ENCODE measurements at regions not wholly inside any gene's neighbourhood (a gene's known extent, or its start where the extent isn't known, plus 50 kb on each side); places are given as distances from the start of the nearest gene placed in this dataset.
"Not testable (repeated sequence)": the region's sequence is repeated elsewhere in the genome, so short reads cannot be mapped to it uniquely, and the experiment has no call there.

DNA sequence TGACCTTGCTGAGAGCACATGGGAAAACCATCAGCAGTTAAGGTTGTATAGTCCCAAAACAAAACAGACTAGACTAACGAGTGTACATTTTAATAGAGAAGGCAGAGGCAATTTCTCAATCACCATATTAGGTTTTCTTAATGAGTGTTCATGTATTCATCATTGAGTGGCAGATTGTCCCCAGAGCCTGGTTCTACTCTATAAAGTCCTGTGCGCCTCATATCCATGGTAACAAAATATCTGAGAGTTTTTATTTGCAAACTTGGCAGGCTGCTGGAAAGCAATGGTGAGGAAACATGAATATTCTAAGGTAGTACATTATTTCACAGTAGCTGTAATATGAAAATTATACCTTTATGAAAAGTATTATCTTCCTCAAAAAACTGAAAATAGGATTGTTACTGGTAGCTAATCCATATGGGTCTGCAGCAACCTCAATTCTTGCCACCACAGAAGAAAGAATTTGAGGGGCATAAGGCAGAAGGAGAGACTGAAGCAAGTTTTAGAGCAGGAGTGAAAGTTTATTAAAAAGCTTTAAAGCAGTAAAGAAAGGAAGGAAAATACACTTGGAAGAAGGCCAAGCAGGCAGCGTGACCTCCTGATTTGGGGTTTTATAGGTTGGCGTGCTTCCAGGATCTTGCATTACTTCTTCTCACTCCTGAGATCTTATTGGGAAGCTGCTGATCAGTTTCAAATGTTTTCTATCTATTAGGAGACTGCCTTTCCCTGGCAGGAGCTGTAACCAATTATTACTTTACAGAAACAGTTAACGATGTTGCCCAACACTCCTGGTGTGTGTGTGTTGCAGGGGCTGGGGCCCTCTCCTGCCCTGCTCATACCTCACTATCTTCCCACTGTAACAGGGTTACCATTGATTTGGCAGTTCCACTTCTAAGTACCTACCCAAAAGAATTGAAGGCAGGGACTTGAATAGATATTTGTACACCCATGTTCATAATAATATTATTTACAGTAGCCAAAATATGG, 154.0 kb upstream of the NUDT4 start:
- DNase-seq: peak; percentile 13

- no peak for DNase-seq
Measured at GRCh38 chr12:93225094-93225493, 152.6 kb upstream of the NUDT4 start.

- DNase-seq: no peak
Measured at GRCh38 chr12:93226361-93226760, 151.4 kb upstream of the NUDT4 start.

GRCh38 chr12:93229494-93230325, 148.0 kb upstream of the NUDT4 start:
- DNase-seq: no peak

GRCh38 chr12:93230326-93230720, 147.4 kb upstream of the NUDT4 start:
- no peak for DNase-seq

GRCh38 chr12:93231938-93232337, 145.8 kb upstream of the NUDT4 start:
- no peak for DNase-seq

- DNase-seq: no peak
Measured at GRCh38 chr12:93234641-93235040, 143.1 kb upstream of the NUDT4 start.

GRCh38 chr12:93235881-93236280, 141.8 kb upstream of the NUDT4 start:
- DNase-seq: no peak

- no peak for DNase-seq
Measured at GRCh38 chr12:93237235-93237915, 140.3 kb upstream of the NUDT4 start.

- DNase-seq: not testable (repeated sequence)
Measured at GRCh38 chr12:93238512-93239262, 139.0 kb upstream of the NUDT4 start.

DNA sequence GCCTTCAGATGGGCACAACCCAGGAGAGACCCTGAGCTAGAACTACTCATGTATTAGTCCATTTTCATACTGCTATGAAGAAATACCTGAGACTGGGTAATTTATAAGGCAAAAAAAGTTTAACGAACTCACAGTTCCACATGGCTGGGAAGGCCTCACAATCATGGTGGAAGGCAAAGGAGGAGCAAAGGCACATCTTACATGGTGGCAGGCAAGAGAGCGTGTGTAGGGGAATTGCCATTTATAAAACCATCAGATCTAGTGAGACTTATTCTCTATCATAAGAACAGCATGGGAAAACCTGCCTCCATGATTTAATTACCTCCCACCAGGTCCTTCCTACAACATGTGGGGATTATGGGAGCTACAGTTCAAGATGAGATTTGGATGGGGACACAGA, 137.9 kb upstream of the NUDT4 start:
- DNase-seq: not testable (repeated sequence)

DNA sequence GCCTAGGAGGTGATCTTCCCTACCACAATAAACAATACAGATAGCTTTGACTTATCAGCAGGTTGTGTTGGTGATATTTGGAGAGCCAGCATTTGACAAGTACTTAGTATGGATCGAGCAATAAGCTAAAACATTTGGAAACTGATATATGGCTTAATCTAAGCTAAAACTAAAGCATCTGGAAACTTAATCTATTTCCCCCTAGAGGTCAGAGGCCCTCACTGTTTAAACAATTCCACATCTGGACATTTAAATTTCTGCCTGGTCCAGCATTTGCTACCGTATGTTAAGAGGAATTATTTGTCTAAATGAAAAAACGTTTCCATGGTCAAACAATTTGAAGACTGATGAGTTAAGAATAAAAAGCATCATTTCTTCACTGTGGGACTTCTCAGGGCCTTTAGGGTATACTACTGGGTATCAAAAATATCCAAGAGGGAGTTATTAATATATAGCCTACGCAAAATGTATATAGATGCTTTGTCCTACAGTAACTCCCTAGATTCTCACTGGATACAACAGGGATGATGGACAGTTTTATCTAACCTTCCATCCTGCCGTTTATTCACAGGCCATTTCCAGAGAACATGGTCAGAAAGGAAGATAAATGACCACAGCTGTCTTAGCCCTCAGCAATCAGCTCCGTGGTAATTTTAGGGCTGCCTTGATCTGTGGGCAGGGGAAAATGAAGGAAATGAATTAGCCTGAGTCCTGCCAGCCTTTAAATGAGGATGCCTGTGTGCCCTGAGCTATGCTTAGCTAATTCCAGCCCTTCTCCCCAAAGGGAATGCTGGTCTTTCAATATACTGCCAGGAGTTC, 135.4 kb upstream of the NUDT4 start:
- no peak for DNase-seq

DNA sequence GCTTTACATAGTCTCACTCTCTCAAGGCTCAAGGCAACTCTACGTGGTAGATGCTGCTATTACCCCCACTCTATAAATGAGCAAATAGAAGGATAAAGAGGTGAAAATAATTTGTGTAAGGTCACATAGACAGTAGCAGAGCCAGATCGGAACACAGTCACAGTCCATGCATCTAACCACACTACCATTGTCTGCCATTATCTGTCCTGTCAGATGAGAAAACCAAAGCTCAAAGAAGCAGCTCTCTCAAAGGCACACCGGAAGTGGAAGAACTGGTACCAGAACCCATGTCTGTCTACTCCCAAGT, 134.4 kb upstream of the NUDT4 start:
- DNase-seq: no peak

- DNase-seq: peak; percentile 60
Measured at GRCh38 chr12:93243689-93244513, 133.8 kb upstream of the NUDT4 start.

GRCh38 chr12:93244514-93245077, 133.1 kb upstream of the NUDT4 start:
- no peak for DNase-seq

- no peak for DNase-seq
Measured at GRCh38 chr12:93245543-93245942, 132.2 kb upstream of the NUDT4 start.

GRCh38 chr12:93247313-93247991, 130.3 kb upstream of the NUDT4 start:
- DNase-seq: no peak

DNA sequence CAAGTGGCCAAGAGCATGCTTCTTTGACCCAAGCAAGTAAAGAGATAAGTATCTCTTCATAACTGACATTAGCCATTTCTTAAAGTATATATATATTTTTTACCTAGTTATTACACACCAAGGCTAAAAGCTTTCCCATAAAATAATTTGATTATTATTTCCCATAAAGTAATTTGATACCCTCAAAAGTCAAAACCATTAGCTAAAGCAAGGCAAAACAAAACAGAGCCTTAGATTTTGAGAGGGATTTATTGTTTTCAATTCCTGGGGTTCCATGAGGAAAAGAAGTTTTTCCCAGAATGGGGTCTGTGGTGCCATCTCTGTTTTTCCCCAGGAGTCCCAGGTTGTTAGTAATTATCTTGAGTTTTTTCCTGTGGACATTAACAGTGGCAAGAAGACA, 125.5 kb upstream of the NUDT4 start:
- DNase-seq: no peak

GRCh38 chr12:93254911-93255310, 122.8 kb upstream of the NUDT4 start:
- DNase-seq: no peak

Measured in KG1 (cell line).